Femur (tissue), 1 donor: ENCODE measurements at regions not wholly inside any gene's neighbourhood (a gene's known extent, or its start where the extent isn't known, plus 50 kb on each side); places are given as distances from the start of the nearest gene placed in this dataset.
"Not testable (repeated sequence)": the region's sequence is repeated elsewhere in the genome, so short reads cannot be mapped to it uniquely, and the experiment has no call there.

Experiments
- DNase-seq: peaks from one replicate; pipeline ENCODE4 v3.0.0-alpha.2; 2017

- DNase-seq = peak; percentile 26
Observed at GRCh38 chr10:90288391-90288933, 569.4 kb downstream of the HTR7 start.

- DNase-seq = no peak
Observed at GRCh38 chr10:90289037-90289436, 568.8 kb downstream of the HTR7 start.

GRCh38 chr10:90293616-90294015, 564.2 kb downstream of the HTR7 start:
- DNase-seq = no peak

- DNase-seq = not testable (repeated sequence)
Observed at GRCh38 chr10:90294821-90295540, 562.9 kb downstream of the HTR7 start.

DNA sequence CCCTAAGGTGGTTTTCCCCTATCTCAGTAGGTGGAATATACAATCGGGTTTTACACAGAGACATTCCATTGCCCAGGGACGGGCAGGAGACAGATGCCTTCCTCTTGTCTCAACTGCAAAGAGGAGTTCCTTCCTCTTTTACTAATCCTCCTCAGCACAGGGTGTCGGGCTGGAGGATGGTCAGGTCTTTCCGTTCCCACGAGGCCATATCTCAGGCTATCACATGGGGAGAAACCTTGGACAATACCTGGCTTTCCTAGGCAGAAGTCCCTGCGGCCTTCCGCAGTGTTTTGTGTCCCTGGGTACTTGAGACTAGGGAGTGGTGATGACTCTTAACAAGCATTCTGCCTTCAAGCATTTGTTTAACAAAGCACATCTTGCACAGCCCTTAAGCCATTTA, 555.8 kb downstream of the HTR7 start:
- DNase-seq = not testable (repeated sequence)

GRCh38 chr10:90302758-90303481, 554.9 kb downstream of the HTR7 start:
- no peak for DNase-seq

DNA sequence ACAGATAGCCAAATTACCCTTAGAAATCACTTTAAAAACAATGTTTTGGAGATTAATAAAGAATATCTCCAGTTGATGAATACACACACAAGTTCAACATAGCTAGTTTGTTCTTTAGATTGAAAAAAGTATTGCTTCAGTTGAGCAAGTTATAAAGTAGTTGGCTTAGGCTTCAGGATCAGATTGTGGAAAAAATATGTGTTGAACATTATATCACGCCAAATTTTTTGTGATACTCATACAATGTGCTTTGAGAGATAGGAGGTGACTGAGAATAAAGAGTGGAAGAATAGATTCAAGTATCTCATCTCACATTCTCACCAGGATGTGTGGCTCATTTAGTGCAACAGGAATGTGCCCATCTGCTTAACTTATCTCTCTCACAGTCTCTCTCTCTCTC, 553.3 kb downstream of the HTR7 start:
- DNase-seq = no peak

GRCh38 chr10:90306187-90306586, 551.7 kb downstream of the HTR7 start:
- peak; percentile 48 for DNase-seq

DNA sequence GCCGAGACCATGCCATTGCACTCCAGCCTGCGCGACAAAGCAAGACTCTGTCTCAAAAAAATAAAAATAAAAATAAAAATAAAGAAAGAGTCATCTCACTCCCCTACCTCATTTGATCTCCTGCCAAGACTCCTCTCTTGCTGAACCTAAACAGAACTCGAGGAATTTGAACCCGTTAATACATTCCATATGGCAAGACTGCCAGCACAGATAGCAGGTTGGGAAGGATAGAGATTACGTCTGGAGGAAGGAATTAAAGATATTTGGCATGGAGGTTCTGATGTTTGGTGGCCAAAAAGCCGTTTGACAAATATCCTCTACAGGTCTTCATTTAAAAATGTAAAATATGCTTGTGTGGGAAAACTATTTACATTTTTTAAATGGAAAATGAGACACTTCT, 549.6 kb downstream of the HTR7 start:
- DNase-seq = no peak

DNA sequence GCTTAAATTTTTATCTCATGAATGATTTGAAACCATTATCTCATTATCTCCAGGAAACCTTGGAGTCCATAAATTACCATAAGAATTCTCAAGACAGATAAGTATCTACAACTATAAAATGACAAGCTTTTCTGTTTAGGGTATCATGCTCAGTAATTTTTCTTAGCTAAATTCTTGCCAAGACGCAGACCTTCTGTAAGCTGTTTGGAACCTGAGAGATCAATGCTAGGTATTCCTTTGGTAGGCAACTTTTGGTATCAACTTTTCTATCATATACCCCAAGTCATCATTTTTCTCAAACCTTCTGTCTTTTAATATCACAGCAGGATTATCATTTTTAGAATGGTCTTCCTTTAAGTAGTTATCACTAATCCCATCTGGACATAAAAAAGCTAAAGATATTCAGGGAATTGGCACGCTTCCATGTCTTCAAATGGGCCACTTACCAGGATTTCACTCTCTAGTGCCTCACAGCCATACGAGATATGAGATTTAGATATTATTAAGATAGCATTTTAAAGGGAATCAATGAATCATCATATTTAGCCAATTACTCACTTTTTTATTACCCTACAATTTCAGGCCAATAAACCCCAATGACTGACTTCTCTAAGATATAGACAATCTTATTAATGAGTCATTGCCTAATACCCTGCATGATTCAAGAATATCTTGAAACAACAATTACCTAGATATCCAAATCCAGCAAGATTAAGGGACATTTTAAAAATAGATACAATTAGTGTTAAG, 544.1 kb downstream of the HTR7 start:
- no peak for DNase-seq

GRCh38 chr10:90314718-90315117, 543.1 kb downstream of the HTR7 start:
- DNase-seq = no peak

- DNase-seq = no peak
Observed at GRCh38 chr10:90317172-90317571, 540.7 kb downstream of the HTR7 start.

GRCh38 chr10:90318659-90319058, 539.2 kb downstream of the HTR7 start:
- DNase-seq = no peak

GRCh38 chr10:90319188-90319914, 538.5 kb downstream of the HTR7 start:
- DNase-seq = no peak

GRCh38 chr10:90321132-90321816, 536.6 kb downstream of the HTR7 start:
- no peak for DNase-seq

GRCh38 chr10:90326498-90327267, 531.2 kb downstream of the HTR7 start:
- DNase-seq = no peak

- DNase-seq = no peak
Observed at GRCh38 chr10:90327611-90328010, 530.2 kb downstream of the HTR7 start.

GRCh38 chr10:90328459-90328858, 529.4 kb downstream of the HTR7 start:
- no peak for DNase-seq

GRCh38 chr10:90328896-90329295, 528.9 kb downstream of the HTR7 start:
- DNase-seq = no peak

DNA sequence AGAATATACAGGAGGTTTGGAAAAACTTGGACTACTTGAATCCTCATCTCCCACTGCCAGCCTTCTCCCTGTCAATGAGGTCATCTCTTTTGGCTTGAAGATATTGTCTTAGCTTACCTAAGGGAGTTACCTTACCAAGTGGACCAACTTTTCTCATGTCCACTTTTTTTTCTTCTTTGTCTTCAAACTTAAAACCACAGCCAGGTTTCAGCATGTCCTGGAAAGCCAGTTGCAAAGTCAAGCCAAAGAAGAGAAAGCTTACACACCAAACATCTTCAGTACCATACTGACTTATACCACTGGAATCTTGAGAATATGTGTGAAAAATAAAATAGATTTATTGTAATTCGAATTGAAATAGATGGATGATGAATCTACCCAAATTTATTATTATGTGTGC, 520.5 kb downstream of the HTR7 start:
- DNase-seq = no peak

- DNase-seq = no peak
Observed at GRCh38 chr10:90342480-90342879, 515.4 kb downstream of the HTR7 start.
